ENCODE measurements at regions not wholly inside any gene's neighbourhood (a gene's known extent, or its start where the extent isn't known, plus 50 kb on each side); places are given as distances from the start of the nearest gene placed in this dataset.

- Histone ChIP-seq H2BK5ac (ENCODE audit: low read depth, low read length) (no peak overlapping the region), H3K23me2 (ENCODE audit: low read depth, low read length) (peaks cover 6% of the 10 kb centered on the region; the same call in 1 of the 2 replicates), H3K18ac (ENCODE audit: extremely low read depth, low read length) (no peak overlapping the region), H3K27me3 (replicated peaks in 1 of 4; ENCODE audit: control insufficient read depth in 3 of 4, extremely low read depth in 1 of 4, insufficient read depth in 3 of 4, low read length in 3 of 4) (no peaks in the 10 kb centered on the region), H2BK20ac (ENCODE audit: low read length) (no peak overlapping the region), H4K8ac (ENCODE audit: extremely low read depth, insufficient read depth, low read length) (no peak overlapping the region), H3K4me3 (ENCODE audit: extremely low read depth in 1 of 4, insufficient read depth in 2 of 4, low read depth in 3 of 4, low read length in 4 of 4) (no peak overlapping the region), H2AFZ (ENCODE audit: low read length) (no peak overlapping the region), H3K4ac (replicated peaks; ENCODE audit: insufficient read length, low read depth, low read length) (no peak overlapping the region), H4K20me1 (replicated peaks in 1 of 2; ENCODE audit: control insufficient read depth in 1 of 2, insufficient read depth in 2 of 2, low read length in 2 of 2) (peaks cover 0 to 3% of the 10 kb centered on the region in 2 experiments), H3K36me3 (ENCODE audit: control insufficient read depth in 2 of 4, insufficient read depth in 4 of 4, low read length in 3 of 4) (no peaks in the 10 kb centered on the region), H3K4me1 (replicated peaks in 1 of 4; ENCODE audit: control insufficient read depth in 3 of 4, insufficient read depth in 4 of 4, low read length in 3 of 4) (no peaks in the 10 kb centered on the region), H3K79me2 (ENCODE audit: control insufficient read depth in 1 of 2, insufficient read depth in 2 of 2, low read length in 2 of 2) (no peaks in the 10 kb centered on the region), H3K56ac (replicated peaks; ENCODE audit: insufficient read length, low read depth, low read length) (no peak overlapping the region), H3K14ac (ENCODE audit: insufficient read length) (no peak overlapping the region), H3K23ac (ENCODE audit: insufficient read length) (no peak overlapping the region), H2BK120ac (replicated peaks; ENCODE audit: low read depth, low read length) (no peak overlapping the region), H2BK12ac (ENCODE audit: low read depth, low read length) (no peak overlapping the region), H3K9ac (replicated peaks in 1 of 4; ENCODE audit: extremely low read depth in 1 of 4, low read depth in 3 of 4, low read length in 3 of 4) (no peak overlapping the region; a peak in 1 of 7 replicates), H3K27ac (ENCODE audit: low read depth, low read length) (no peak overlapping the region), H3K4me2 (ENCODE audit: insufficient read depth in 1 of 2, low read depth in 2 of 2, low read length in 2 of 2) (no peak overlapping the region), H4K5ac (ENCODE audit: insufficient read length, low read depth, low read length) (no peak overlapping the region), H4K91ac (replicated peaks; ENCODE audit: insufficient read length, low read length) (no peak overlapping the region), H3K79me1 (ENCODE audit: low read depth, low read length) (no peaks in the 10 kb centered on the region), H3K9me3 (ENCODE audit: insufficient read depth in 2 of 2, low read depth in 1 of 2, low read length in 1 of 2) (no peaks in the 10 kb centered on the region), H2AK5ac (ENCODE audit: low read depth, low read length) (0 out of 2 replicates have a peak overlapping the region, but pooled peaks have one; percentile 57), H2BK15ac (ENCODE audit: low read length) (no peak overlapping the region)
- 85% methylated on average over 2 of the region's 2 CpGs; no CpG with 5 or more reads in 1 of the 2 experiments for WGBS, 2 experiments (ENCODE audit: extremely low coverage in 1 of 2, insufficient coverage in 1 of 2, insufficient read length in 1 of 2, insufficient replicate concordance in 2 of 2, low coverage in 1 of 2, low lambda C conversion rate in 2 of 2, missing lambda C conversion rate in 1 of 2)
- FAIRE-seq (no peak), DNase-seq (ENCODE audit: low read depth in 1 of 2, low spot score in 2 of 2) (no peak)
- ChIA-PET CTCF (ENCODE audit: partially characterized antibody) (no interaction called here), POLR2A (ENCODE audit: partially characterized antibody) (interaction anchor here (0.6 kb wide), 1 partner anchor 12 kb away, joined by 3 read pairs; no protein-coding TSS in a partner anchor)
- no peak for TF ChIP-seq BCL11A (IDR thresholded peaks at IDR 0.05; ENCODE audit: low read depth in 2 of 2, low read length in 2 of 2)
- no peak for TF ChIP-seq CHD1 (IDR thresholded peaks at IDR 0.05; ENCODE audit: low read depth, low read length)
These were observed 208.2 kb downstream of the MN1 start for GRCh38 chr22:27593378-27593777.

Data from H1 (cell line).